ENCODE measurements at regions not wholly inside any gene's neighbourhood (a gene's known extent, or its start where the extent isn't known, plus 50 kb on each side); places are given as distances from the start of the nearest gene placed in this dataset.

GRCh38 chr1:209403921-209404320, 179.6 kb upstream of the CAMK1G start:
- Histone ChIP-seq H2AFZ (ENCODE audit: low read depth, low read length, severe bottlenecking) (no peak overlapping the region), H3K9ac (ENCODE audit: low read length) (no peak overlapping the region), H3K9me2 (replicated peaks; ENCODE audit: insufficient read depth, low read length) (no peaks in the 10 kb centered on the region), H3K4me3 (ENCODE audit: insufficient read depth, low read length, poor library complexity, severe bottlenecking) (no peak overlapping the region), H4K20me1 (ENCODE audit: low read depth, low read length) (no peaks in the 10 kb centered on the region), H3K4me2 (ENCODE audit: low read depth, low read length, poor library complexity, severe bottlenecking) (no peak overlapping the region), H3K27ac (ENCODE audit: low read depth, low read length) (no peak overlapping the region), H3K9me3 (ENCODE audit: insufficient read depth, low read length) (no peaks in the 10 kb centered on the region), H3K36me3 (ENCODE audit: low read length) (no peaks in the 10 kb centered on the region), H3K79me2 (ENCODE audit: insufficient read depth, low read length) (no peaks in the 10 kb centered on the region), H3K27me3 (ENCODE audit: low read length) (0 out of 2 replicates have a peak, but pooled peaks cover 3% of the 10 kb centered on the region), H3F3A (ENCODE audit: insufficient read depth) (no peaks in the 10 kb centered on the region)
- TF ChIP-seq, protein P1, sequence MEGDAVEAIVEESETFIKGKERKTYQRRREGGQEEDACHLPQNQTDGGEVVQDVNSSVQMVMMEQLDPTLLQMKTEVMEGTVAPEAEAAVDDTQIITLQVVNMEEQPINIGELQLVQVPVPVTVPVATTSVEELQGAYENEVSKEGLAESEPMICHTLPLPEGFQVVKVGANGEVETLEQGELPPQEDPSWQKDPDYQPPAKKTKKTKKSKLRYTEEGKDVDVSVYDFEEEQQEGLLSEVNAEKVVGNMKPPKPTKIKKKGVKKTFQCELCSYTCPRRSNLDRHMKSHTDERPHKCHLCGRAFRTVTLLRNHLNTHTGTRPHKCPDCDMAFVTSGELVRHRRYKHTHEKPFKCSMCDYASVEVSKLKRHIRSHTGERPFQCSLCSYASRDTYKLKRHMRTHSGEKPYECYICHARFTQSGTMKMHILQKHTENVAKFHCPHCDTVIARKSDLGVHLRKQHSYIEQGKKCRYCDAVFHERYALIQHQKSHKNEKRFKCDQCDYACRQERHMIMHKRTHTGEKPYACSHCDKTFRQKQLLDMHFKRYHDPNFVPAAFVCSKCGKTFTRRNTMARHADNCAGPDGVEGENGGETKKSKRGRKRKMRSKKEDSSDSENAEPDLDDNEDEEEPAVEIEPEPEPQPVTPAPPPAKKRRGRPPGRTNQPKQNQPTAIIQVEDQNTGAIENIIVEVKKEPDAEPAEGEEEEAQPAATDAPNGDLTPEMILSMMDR (IDR thresholded peaks at IDR 0.05; ENCODE audit: insufficient read depth, low read length, poor library complexity, severe bottlenecking): no peak
- no peak for TF ChIP-seq EZH2phosphoT487 (conservative IDR thresholded peaks at IDR 0.05; ENCODE audit: low read length)

- Histone ChIP-seq H4K20me1 (ENCODE audit: low read depth, low read length) (no peaks in the 10 kb centered on the region), H3F3A (ENCODE audit: insufficient read depth) (no peaks in the 10 kb centered on the region), H3K9me3 (ENCODE audit: insufficient read depth, low read length) (no peaks in the 10 kb centered on the region), H3K36me3 (ENCODE audit: low read length) (no peaks in the 10 kb centered on the region), H3K27me3 (ENCODE audit: low read length) (0 out of 2 replicates have a peak, but pooled peaks cover 3% of the 10 kb centered on the region), H3K4me3 (ENCODE audit: insufficient read depth, low read length, poor library complexity, severe bottlenecking) (no peak overlapping the region), H3K9ac (ENCODE audit: low read length) (no peak overlapping the region), H3K9me2 (replicated peaks; ENCODE audit: insufficient read depth, low read length) (no peaks in the 10 kb centered on the region), H3K27ac (ENCODE audit: low read depth, low read length) (no peak overlapping the region), H2AFZ (ENCODE audit: low read depth, low read length, severe bottlenecking) (no peak overlapping the region), H3K4me2 (ENCODE audit: low read depth, low read length, poor library complexity, severe bottlenecking) (no peak overlapping the region), H3K79me2 (ENCODE audit: insufficient read depth, low read length) (no peaks in the 10 kb centered on the region)
- TF ChIP-seq, protein P1 (IDR thresholded peaks at IDR 0.05; ENCODE audit: insufficient read depth, low read length, poor library complexity, severe bottlenecking): no peak
- no peak for TF ChIP-seq EZH2phosphoT487 (conservative IDR thresholded peaks at IDR 0.05; ENCODE audit: low read length)
These were observed 178.9 kb upstream of the CAMK1G start for GRCh38 chr1:209404577-209404976.

GRCh38 chr1:209405183-209405814, 178.2 kb upstream of the CAMK1G start:
- H3K4me2 ChIP-seq (ENCODE audit: low read depth, low read length, poor library complexity, severe bottlenecking): no peak overlapping the region
- no peaks in the 10 kb centered on the region for H3F3A ChIP-seq (ENCODE audit: insufficient read depth)
- H3K9ac ChIP-seq (ENCODE audit: low read length): no peak overlapping the region
- H3K79me2 ChIP-seq (ENCODE audit: insufficient read depth, low read length): no peaks in the 10 kb centered on the region
- H3K9me2 ChIP-seq (replicated peaks; ENCODE audit: insufficient read depth, low read length): no peaks in the 10 kb centered on the region
- TF ChIP-seq, protein P1 (IDR thresholded peaks at IDR 0.05; ENCODE audit: insufficient read depth, low read length, poor library complexity, severe bottlenecking): no peak
- TF ChIP-seq EZH2phosphoT487 (conservative IDR thresholded peaks at IDR 0.05; ENCODE audit: low read length): no peak
- no peak overlapping the region for H3K4me3 ChIP-seq (ENCODE audit: insufficient read depth, low read length, poor library complexity, severe bottlenecking)
- H3K9me3 ChIP-seq (ENCODE audit: insufficient read depth, low read length): no peaks in the 10 kb centered on the region
- 0 out of 2 replicates have a peak, but pooled peaks cover 3% of the 10 kb centered on the region for H3K27me3 ChIP-seq (ENCODE audit: low read length)
- H2AFZ ChIP-seq (ENCODE audit: low read depth, low read length, severe bottlenecking): no peak overlapping the region
- no peaks in the 10 kb centered on the region for H4K20me1 ChIP-seq (ENCODE audit: low read depth, low read length)
- no peaks in the 10 kb centered on the region for H3K36me3 ChIP-seq (ENCODE audit: low read length)
- H3K27ac ChIP-seq (ENCODE audit: low read depth, low read length): no peak overlapping the region

Measured in SU-DHL-6 (cell line).